ENCODE measurements at regions not wholly inside any gene's neighbourhood (a gene's known extent, or its start where the extent isn't known, plus 50 kb on each side); places are given as distances from the start of the nearest gene placed in this dataset.

DNA sequence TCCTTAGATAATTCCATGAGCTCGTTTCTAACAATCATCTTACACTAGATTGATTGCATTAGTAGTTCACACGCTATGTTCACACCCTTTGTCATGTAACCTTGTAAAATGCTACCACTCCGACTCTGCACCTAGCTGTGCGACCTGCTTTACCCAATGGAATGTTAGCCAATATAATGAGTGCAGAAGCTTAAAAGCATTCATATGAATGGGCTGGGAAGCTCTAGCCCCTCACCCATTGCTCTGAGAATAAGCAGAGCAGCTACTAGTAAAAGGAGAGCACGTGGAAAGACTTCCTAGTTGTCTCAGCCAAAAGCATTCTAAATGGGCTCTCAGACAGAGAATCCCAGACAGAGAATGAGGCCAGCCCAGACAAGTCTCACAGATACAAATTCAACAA lies 410.6 kb upstream of the UBE2E2 start:
- Histone ChIP-seq H4K20me1 (replicated peaks; ENCODE audit: control insufficient read depth, extremely low read depth, insufficient read depth, low read length) (no peaks in the 10 kb centered on the region), H3K9me1 (replicated peaks; ENCODE audit: control insufficient read depth, extremely low read depth, insufficient read depth, low read length) (no peaks in the 10 kb centered on the region), H3K4me3 (replicated peaks in 1 of 3; ENCODE audit: insufficient read depth in 1 of 3, low read depth in 1 of 3, low read length in 3 of 3) (no peak overlapping the region), H2AFZ (ENCODE audit: low read depth, low read length) (no peak overlapping the region), H3K27me3 (ENCODE audit: control insufficient read depth in 2 of 2, insufficient read depth in 2 of 2, low read length in 2 of 2) (no peaks in the 10 kb centered on the region), H3K4me2 (ENCODE audit: insufficient read depth, low read length) (no peak overlapping the region), H3K9me3 (replicated peaks; ENCODE audit: control insufficient read depth, insufficient read depth, low read length) (peaks cover 2% of the 10 kb centered on the region), H3K27ac (ENCODE audit: insufficient read depth, low read depth, low read length) (no peak overlapping the region), H3K4me1 (ENCODE audit: control insufficient read depth, extremely low read depth, insufficient read depth, low read length) (no peaks in the 10 kb centered on the region), H3K79me2 (ENCODE audit: control insufficient read depth, insufficient read depth, low read length) (no peaks in the 10 kb centered on the region), H3K9ac (replicated peaks; ENCODE audit: extremely low read depth, insufficient read depth, low read length) (no peak overlapping the region), H3K36me3 (ENCODE audit: control insufficient read depth in 2 of 2, extremely low read depth in 1 of 2, insufficient read depth in 2 of 2, low read length in 2 of 2) (no peaks in the 10 kb centered on the region)
- intact Hi-C loops (cut with micrococcal nuclease) (no loop called here), dilution Hi-C loops (cut with MboI; ENCODE audit: extremely low pct_ligation_motif_present, low sequenced_read_pairs) (no loop called here)
- no peak for TF ChIP-seq GATA2 (IDR thresholded peaks at IDR 0.05; ENCODE audit: insufficient read depth, insufficient read length, low read depth, low read length)
- no peak for TF ChIP-seq MYC (IDR thresholded peaks at IDR 0.05; ENCODE audit: low read depth, low read length)
- TF ChIP-seq, protein P1, sequence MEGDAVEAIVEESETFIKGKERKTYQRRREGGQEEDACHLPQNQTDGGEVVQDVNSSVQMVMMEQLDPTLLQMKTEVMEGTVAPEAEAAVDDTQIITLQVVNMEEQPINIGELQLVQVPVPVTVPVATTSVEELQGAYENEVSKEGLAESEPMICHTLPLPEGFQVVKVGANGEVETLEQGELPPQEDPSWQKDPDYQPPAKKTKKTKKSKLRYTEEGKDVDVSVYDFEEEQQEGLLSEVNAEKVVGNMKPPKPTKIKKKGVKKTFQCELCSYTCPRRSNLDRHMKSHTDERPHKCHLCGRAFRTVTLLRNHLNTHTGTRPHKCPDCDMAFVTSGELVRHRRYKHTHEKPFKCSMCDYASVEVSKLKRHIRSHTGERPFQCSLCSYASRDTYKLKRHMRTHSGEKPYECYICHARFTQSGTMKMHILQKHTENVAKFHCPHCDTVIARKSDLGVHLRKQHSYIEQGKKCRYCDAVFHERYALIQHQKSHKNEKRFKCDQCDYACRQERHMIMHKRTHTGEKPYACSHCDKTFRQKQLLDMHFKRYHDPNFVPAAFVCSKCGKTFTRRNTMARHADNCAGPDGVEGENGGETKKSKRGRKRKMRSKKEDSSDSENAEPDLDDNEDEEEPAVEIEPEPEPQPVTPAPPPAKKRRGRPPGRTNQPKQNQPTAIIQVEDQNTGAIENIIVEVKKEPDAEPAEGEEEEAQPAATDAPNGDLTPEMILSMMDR (IDR thresholded peaks at IDR 0.05; ENCODE audit: extremely low read depth in 1 of 2, insufficient read depth in 1 of 2, low read depth in 1 of 2, low read length in 2 of 2): no peak
- no peak for TF ChIP-seq EZH2 (IDR thresholded peaks at IDR 0.05; ENCODE audit: borderline replicate concordance, low read depth, low read length, severe bottlenecking)
- TF ChIP-seq POLR2AphosphoS5 (IDR thresholded peaks at IDR 0.05; ENCODE audit: insufficient read depth, low read depth, low read length): no peak
- no peak for TF ChIP-seq POLR2A (IDR thresholded peaks at IDR 0.05; ENCODE audit: low read depth, low read length)
- TF ChIP-seq, protein P2, sequence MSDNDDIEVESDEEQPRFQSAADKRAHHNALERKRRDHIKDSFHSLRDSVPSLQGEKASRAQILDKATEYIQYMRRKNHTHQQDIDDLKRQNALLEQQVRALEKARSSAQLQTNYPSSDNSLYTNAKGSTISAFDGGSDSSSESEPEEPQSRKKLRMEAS (IDR thresholded peaks at IDR 0.05; ENCODE audit: insufficient read depth, insufficient read length): no peak
- TF ChIP-seq FOS (IDR thresholded peaks at IDR 0.05; ENCODE audit: borderline replicate concordance, insufficient read depth, low read length): no peak
- TF ChIP-seq JUN (IDR thresholded peaks at IDR 0.05; ENCODE audit: borderline replicate concordance, insufficient read depth, insufficient read length, low read depth): no peak
- POLR2A ChIA-PET: no interaction called here
- CTCF ChIA-PET: interaction anchor here (0.8 kb wide), 1 partner anchor 15 kb away, joined by 3 read pairs; no protein-coding TSS in a partner anchor
- BruUV-seq (replicated peaks): no TSS peak
- DNase-seq (ENCODE audit: low read depth, low spot score) (no peak), FAIRE-seq (no peak)

All from endothelial cell of umbilical vein (primary cell).